Tibial nerve (tissue), 4 donors: ENCODE measurements at regions not wholly inside any gene's neighbourhood (a gene's known extent, or its start where the extent isn't known, plus 50 kb on each side); places are given as distances from the start of the nearest gene placed in this dataset.

Experiments used
- DNase-seq, 2 donors: peaks; one replicate each; pipeline ENCODE4 v3.0.0-alpha.2; 2019; ENCODE audit warnings: low spot score in 2 of 2
- H3K27ac ChIP-seq, 4 donors: fragments of 200-600 bp; sonication (generic) in 3 of 4; one replicate each; pipeline ENCODE4 v1.5.1; 2017 to 2019; ENCODE audit warnings: mild to moderate bottlenecking in 1 of 4
- H3K27me3 ChIP-seq, 2 donors: fragments of 200-600 bp; sonication (generic) in 1 of 2; one replicate each; pipeline versions ENCODE4 v1.5.1 to v1.6.0; 2017 to 2019
- H3K36me3 ChIP-seq, 3 donors: fragments of 200-600 bp; sonication (generic); one replicate each; pipeline ENCODE4 v1.5.1; 2018 to 2019
- H3K4me1 ChIP-seq, 4 donors: fragments of 200-600 bp; sonication (generic) in 3 of 4; one replicate each; pipeline ENCODE4 v1.5.1; 2017 to 2019
- H3K4me3 ChIP-seq, 4 donors: fragments of 200-600 bp; sonication (generic) in 3 of 4; one replicate each; pipeline ENCODE4 v1.5.1; 2017 to 2019; ENCODE audit warnings: mild to moderate bottlenecking in 1 of 4, moderate library complexity in 1 of 4
- H3K9me3 ChIP-seq, 4 donors: fragments of 200-600 bp; sonication (generic) in 3 of 4; one replicate each; pipeline ENCODE4 v1.5.1; 2017 to 2019
- EP300 ChIP-seq, 2 donors: sonication (generic); formaldehyde crosslinking; IDR thresholded peaks; one replicate each; pipeline ENCODE4 v1.6.1; 2017; ENCODE audit warnings: antibody characterized with exemption in 2 of 2, mild to moderate bottlenecking in 1 of 2
- POLR2A ChIP-seq, 2 donors: fragments of 450-650 bp; IDR thresholded peaks; one replicate each; pipeline ENCODE4 v1.6.1; 2017; ENCODE audit warnings: antibody characterized with exemption in 2 of 2, mild to moderate bottlenecking in 2 of 2, moderate library complexity in 2 of 2
- WGBS, 2 donors: methylation state at CpG; one replicate each; pipeline ENCODE4 v1.1.5; 2018; 5-methylcytosine and 5-hydroxymethylcytosine counted together
- TF ChIP-seq, protein P1 (sequence below), 5 experiments: fragments of 200-600 bp in 3 of 5; fragments of 450-650 bp in 2 of 5; sonication (generic) in 3 of 5; IDR thresholded peaks; one replicate each; pipeline ENCODE4 v1.5.1; 2016 to 2019; ENCODE audit warnings: antibody characterized with exemption in 5 of 5, mild to moderate bottlenecking in 3 of 5, moderate library complexity in 2 of 5

DNA sequence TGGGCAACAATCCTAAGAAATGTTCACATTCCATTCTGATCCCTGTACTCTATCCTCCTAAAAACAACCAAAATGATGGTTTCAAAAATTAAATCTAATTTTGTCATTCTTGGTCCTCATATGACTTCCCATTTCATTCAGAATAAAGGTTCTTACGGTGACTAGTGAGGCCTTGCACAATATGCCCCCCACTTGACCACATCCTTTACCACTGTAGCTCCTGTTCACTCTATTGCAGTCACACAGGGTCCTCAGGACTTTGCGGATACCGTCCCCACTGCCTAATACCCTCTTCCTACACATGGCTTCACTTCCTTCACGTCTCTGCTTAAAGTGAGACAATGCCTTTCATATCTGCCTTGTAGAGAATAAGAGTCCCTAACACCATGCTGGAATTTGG, 1058.7 kb upstream of the KLHL29 start:
- Histone ChIP-seq H3K27me3 (no peaks in the 10 kb centered on the region), H3K9me3 (peaks cover 0 to 16% (median 3%) of the 10 kb centered on the region in 4 donors), H3K4me3 (no peak overlapping the region), H3K27ac (no peak overlapping the region), H3K36me3 (no peaks in the 10 kb centered on the region), H3K4me1 (no peaks in the 10 kb centered on the region)
- 71 to 90% methylated on average over 4 of the region's 4 CpGs for WGBS, 2 donors
- no peak for DNase-seq
- TF ChIP-seq POLR2A (IDR thresholded peaks at IDR 0.05): no peak
- TF ChIP-seq, protein P1, sequence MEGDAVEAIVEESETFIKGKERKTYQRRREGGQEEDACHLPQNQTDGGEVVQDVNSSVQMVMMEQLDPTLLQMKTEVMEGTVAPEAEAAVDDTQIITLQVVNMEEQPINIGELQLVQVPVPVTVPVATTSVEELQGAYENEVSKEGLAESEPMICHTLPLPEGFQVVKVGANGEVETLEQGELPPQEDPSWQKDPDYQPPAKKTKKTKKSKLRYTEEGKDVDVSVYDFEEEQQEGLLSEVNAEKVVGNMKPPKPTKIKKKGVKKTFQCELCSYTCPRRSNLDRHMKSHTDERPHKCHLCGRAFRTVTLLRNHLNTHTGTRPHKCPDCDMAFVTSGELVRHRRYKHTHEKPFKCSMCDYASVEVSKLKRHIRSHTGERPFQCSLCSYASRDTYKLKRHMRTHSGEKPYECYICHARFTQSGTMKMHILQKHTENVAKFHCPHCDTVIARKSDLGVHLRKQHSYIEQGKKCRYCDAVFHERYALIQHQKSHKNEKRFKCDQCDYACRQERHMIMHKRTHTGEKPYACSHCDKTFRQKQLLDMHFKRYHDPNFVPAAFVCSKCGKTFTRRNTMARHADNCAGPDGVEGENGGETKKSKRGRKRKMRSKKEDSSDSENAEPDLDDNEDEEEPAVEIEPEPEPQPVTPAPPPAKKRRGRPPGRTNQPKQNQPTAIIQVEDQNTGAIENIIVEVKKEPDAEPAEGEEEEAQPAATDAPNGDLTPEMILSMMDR (IDR thresholded peaks at IDR 0.05): no peak

DNA sequence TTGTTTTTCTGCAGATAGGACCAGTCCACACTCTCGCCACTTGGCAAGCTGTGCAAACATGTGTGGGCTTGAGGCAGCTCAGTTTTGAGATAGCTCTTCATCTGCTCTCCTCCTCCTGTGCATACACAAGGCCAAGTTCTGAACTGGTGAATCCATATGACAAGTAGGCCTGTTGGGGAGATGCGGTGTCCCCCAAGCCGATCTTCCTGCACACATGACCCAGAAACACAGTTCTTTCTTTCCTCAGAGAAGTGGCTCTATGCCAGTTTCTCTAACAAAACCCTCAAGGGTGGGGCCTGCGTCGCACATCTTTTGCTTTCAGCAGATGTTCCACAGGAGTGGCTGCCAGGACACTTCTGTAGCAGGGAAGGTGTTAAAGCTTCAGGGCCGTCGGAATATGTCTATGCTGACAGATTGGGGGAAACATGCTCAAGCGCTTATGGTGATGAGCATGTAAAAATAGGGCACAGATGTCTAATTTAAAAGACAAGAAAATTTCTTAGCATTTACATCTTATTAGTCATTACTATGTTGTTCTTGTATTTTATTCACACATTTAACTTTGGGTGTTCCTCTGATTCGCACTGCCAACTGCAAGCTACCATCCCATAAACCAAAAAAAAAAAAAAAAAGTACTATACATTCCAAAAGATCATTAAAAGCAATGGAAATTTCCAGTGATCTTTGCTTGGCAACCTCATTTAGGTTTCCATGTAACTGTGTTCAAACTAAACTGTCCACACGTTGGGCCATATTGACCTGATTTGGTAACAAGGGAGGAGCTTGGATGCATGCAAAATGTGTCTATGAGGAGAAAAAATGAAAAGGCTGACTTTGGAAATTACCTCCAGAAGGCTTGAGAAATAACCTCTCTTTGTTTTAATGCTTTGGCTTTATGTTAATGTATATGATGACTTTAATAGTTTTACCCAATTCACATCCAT, 1055.5 kb upstream of the KLHL29 start:
- no peaks in the 10 kb centered on the region for H3K4me1 ChIP-seq
- H3K27me3 ChIP-seq: no peaks in the 10 kb centered on the region
- H3K36me3 ChIP-seq: no peaks in the 10 kb centered on the region
- TF ChIP-seq, protein P1 (IDR thresholded peaks at IDR 0.05): no peak
- TF ChIP-seq EP300 (IDR thresholded peaks at IDR 0.05) (no peak), POLR2A (IDR thresholded peaks at IDR 0.05) (no peak)
- no peak overlapping the region for H3K4me3 ChIP-seq
- peaks cover 0 to 13% (median 0%) of the 10 kb centered on the region in 4 donors for H3K9me3 ChIP-seq
- WGBS, 2 donors: 64 to 69% methylated on average over 10 of the region's 10 CpGs
- no peak overlapping the region for H3K27ac ChIP-seq
- DNase-seq: no peak

DNA sequence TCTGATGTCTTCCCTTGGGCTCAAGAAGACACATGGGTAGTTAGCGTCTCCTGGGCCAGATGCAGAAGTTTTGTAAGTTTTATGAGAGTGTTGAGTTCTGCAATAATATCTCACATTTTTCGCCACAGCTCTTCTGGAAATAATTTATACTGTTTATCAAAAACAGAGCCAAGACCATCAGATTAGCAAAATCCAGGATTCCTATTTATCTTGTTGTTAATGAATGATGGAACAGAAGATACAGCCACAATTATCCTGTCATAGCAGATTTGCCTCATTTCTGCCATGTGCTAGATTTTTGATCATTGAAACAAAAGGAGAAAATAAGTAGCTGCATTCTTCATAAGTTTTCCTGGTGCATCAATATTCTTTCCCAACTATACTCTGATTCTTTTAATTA, 1048.6 kb upstream of the KLHL29 start:
- H3K27me3 ChIP-seq: no peaks in the 10 kb centered on the region
- TF ChIP-seq, protein P1 (IDR thresholded peaks at IDR 0.05): no peak
- TF ChIP-seq EP300 (IDR thresholded peaks at IDR 0.05): no peak
- TF ChIP-seq POLR2A (IDR thresholded peaks at IDR 0.05): no peak
- H3K4me1 ChIP-seq: no peaks in the 10 kb centered on the region
- H3K36me3 ChIP-seq: no peaks in the 10 kb centered on the region
- no peak for DNase-seq
- H3K27ac ChIP-seq: no peak overlapping the region
- peaks cover 0 to 4% (median 0%) of the 10 kb centered on the region in 4 donors for H3K9me3 ChIP-seq
- 72% methylated on average over 2 of the region's 2 CpGs for WGBS, 2 donors
- H3K4me3 ChIP-seq: no peak overlapping the region

DNA sequence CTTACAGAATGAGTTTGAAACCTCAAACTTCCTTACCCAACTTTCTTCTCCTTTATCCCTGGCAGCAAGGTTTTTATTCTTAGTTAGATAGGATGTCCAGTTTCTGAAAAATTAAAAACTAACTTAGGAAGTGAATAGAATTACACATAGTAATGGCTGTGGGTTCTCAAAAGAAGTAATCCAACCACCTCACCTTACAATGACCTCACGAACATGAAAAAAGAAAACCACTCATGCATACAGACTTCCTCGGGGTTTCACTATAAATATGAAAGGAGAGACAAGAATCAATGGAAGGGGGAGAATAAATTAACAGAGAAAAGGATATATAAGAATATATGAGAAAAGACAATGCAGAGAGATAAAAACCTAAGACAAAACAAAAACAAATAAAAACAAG, 1044.3 kb upstream of the KLHL29 start:
- H3K4me1 ChIP-seq: no peaks in the 10 kb centered on the region
- TF ChIP-seq, protein P1 (IDR thresholded peaks at IDR 0.05): no peak
- no peak for TF ChIP-seq POLR2A (IDR thresholded peaks at IDR 0.05)
- TF ChIP-seq EP300 (IDR thresholded peaks at IDR 0.05): no peak
- H3K27ac ChIP-seq: no peak overlapping the region
- H3K36me3 ChIP-seq: no peaks in the 10 kb centered on the region
- no peak overlapping the region for H3K4me3 ChIP-seq
- H3K27me3 ChIP-seq: no peaks in the 10 kb centered on the region
- DNase-seq: no peak
- WGBS, 2 donors: 84 to 85% methylated on average over 2 of the region's 2 CpGs
- no peaks in the 10 kb centered on the region for H3K9me3 ChIP-seq

DNA sequence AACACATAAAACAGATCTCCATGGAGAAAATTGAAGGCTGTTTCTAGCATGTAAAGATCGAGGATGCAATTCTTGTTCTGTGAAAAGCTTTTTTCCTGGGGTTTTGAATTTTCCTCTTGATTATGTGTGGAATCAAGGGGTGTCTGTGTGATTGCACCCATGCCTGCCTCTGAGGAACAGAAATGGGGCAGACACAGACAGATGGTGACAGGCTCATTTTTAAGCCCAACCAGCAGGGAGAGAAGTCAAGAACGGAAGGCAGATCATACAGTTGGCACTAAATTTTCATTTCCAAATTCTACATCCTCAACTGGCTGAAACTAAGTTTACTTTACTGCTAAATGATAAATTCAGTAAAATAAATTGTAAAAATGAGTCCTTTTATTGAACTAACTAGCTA, 1037.7 kb upstream of the KLHL29 start:
- no peaks in the 10 kb centered on the region for H3K9me3 ChIP-seq
- H3K36me3 ChIP-seq: no peaks in the 10 kb centered on the region
- no peak overlapping the region for H3K27ac ChIP-seq
- WGBS, 2 donors: 72 to 89% methylated on average over 2 of the region's 2 CpGs
- H3K4me3 ChIP-seq: no peak overlapping the region
- no peaks in the 10 kb centered on the region for H3K4me1 ChIP-seq
- TF ChIP-seq, protein P1 (IDR thresholded peaks at IDR 0.05): no peak
- TF ChIP-seq POLR2A (IDR thresholded peaks at IDR 0.05): no peak
- TF ChIP-seq EP300 (IDR thresholded peaks at IDR 0.05): no peak
- no peaks in the 10 kb centered on the region for H3K27me3 ChIP-seq
- no peak for DNase-seq
